ENCODE measurements at regions not wholly inside any gene's neighbourhood (a gene's known extent, or its start where the extent isn't known, plus 50 kb on each side); places are given as distances from the start of the nearest gene placed in this dataset.

DNA sequence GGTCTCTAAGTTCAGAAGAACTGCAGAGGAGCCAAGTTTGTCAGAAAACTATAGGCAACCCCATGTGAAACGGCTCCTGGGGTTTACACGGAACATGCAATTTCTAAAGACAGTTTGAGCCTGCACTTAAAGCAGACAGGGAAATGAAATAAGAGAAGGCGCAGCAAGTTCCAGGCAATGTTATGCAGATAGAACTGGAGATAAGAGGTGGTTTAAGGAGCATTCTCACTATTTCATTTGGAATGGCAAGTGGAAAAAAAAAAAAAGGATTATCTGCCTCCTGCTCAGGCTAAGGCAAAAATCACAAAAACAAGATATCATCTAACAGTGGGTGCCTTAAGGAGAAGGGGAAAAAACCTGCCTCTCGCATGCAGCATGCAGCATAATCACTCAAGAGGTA, 2252.4 kb downstream of the MAT2B start:
- DNase-seq: no peak
- no peak for TF ChIP-seq GATA1 (IDR thresholded peaks at IDR 0.05; ENCODE audit: low read depth, low read length)
- no peak for TF ChIP-seq POLR2A (IDR thresholded peaks at IDR 0.05; ENCODE audit: low read length)

DNA sequence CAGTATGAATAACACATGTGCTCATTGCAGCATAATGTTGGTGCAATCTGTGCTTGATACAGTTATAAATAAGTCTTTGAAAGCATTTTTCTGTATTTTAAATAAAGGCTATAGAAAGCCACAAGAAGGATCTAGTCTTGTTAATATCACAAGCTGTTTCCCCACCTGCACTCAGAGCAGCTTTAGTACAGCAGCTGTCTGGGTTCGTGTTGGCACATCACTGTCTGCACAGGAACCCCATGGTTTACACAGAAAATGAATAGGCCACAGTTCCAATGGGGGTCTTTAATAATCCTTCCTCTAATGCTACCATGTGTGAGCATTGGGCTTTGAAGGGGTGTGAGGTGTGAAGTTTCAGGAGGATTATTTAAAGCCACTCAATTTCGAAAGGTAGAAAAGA, 2269.7 kb downstream of the MAT2B start:
- no peak for TF ChIP-seq POLR2A (IDR thresholded peaks at IDR 0.05; ENCODE audit: low read length)
- no peak for TF ChIP-seq GATA1 (IDR thresholded peaks at IDR 0.05; ENCODE audit: low read depth, low read length)
- no peak for DNase-seq

DNA sequence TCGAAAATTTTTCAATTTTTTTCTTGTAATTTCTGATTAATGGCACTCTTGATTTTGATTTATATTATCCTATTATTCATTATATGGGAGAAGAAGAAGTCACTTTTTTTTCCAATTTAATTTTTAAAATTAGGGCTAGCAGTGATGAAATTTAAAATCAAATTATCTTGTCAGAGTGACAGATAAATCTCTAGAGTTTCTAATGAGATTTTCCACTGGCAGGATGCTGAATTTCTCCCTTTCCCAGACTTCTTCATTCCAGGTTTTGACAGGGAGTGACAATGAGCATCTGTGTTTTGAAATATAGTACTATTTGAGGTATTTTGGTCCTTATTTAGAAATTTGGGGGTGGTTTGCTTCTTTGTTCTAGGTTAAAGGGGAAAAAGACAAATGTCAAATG, 2274.1 kb downstream of the MAT2B start:
- no peak for TF ChIP-seq POLR2A (IDR thresholded peaks at IDR 0.05; ENCODE audit: low read length)
- no peak for TF ChIP-seq GATA1 (IDR thresholded peaks at IDR 0.05; ENCODE audit: low read depth, low read length)
- DNase-seq: no peak

DNA sequence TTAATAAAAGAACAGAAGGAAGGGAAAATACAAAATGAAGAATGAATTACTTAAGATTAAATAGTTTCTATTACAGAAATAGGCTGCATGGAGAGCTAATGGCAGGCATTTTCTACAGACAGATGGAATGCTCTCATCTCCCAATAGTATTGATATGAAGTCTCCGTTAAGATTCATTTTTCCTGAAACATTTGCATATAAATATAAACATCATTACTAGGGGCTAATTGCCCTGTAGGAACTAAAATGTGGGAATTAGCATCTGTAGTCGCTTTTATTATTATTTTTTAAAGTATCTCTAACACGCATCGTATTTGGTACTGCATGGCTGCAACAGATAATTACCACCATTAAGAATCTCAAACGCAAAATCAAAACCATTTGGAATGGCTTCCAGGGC, 2275.5 kb downstream of the MAT2B start:
- no peak for DNase-seq
- no peak for TF ChIP-seq POLR2A (IDR thresholded peaks at IDR 0.05; ENCODE audit: low read length)
- TF ChIP-seq GATA1 (IDR thresholded peaks at IDR 0.05; ENCODE audit: low read depth, low read length): no peak

DNA sequence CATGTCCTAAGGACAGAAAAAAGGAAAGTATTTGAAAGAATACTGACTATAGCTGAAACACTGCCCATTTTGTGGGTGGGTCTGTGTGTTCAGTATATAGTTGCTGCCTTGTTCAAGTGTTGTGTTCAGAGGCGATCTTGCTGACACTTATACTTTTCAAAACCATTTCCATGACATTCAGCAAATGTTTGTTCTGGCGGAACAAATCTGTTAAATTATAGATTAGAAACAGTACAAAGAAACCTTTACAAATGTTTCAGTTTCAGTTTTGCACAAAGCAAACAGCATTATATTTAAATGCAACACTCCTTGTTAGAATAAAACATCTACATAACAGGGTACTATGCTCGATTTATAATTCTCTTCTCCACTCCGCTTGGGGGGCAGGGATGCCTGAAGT, 2276.3 kb downstream of the MAT2B start:
- TF ChIP-seq POLR2A (IDR thresholded peaks at IDR 0.05; ENCODE audit: low read length) (no peak), GATA1 (IDR thresholded peaks at IDR 0.05; ENCODE audit: low read depth, low read length) (no peak)

DNA sequence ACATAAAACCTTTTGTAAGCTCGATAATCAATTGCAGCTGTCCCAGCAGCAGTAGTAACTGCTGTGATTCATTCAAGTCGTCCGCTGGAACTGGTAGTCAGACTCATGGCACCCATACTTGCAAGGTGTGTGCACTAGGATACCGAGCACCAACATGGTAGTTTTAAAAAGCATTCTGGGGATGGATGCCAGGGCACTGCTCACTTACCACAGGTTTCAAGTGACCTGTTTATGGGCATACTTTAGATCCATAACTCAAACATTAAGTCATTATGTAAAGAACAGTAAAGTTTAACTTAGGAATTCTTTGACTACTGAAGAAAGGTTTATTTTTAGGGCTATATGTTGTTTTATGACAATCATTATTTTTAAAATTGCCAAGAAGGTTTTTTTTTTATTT, 2277.6 kb downstream of the MAT2B start:
- TF ChIP-seq GATA1 (IDR thresholded peaks at IDR 0.05; ENCODE audit: low read depth, low read length) (no peak), POLR2A (IDR thresholded peaks at IDR 0.05; ENCODE audit: low read length) (no peak)
- no peak for DNase-seq

More for the DNA sequence above, 2276.3 kb downstream of the MAT2B start:
- no peak for DNase-seq

DNA sequence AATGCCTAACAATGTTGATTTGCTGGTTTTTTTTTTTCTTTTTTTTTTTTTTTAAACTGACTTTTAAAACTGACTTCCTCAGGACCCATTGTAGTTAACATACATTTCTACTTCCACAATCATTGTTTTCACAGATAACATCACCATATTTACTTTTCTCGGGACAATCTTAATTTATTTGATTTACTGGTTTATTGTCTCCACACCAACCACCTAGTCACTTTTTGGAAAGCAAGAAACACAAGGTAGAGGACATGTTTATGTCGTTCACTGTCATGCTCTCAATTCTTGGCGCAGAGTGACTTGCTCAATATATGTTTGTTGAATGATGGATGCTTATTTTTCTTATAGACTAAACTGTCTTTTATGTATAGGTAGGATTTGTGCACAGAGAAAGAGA, 2280.7 kb downstream of the MAT2B start:
- no peak for DNase-seq
- no peak for TF ChIP-seq GATA1 (IDR thresholded peaks at IDR 0.05; ENCODE audit: low read depth, low read length)
- no peak for TF ChIP-seq POLR2A (IDR thresholded peaks at IDR 0.05; ENCODE audit: low read length)

DNA sequence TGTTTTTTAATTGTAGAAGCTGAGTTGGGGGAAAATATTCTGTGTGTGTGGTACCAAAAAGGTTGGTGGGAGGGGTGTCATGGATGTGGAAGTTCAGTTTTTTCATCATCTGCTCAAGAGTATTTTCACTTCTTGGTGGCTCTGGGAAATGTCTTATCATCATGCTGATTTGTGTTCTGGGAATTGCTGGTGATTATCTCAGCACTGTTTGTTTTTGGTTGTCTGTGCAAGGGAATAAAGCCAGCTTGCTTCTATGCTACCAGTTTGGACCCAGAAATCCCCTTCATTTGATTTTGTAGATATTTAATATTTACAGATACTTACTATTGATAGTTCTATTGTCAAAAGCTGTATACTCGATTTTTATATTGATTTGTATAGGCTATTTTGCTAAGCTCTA, 2289.7 kb downstream of the MAT2B start:
- TF ChIP-seq GATA1 (IDR thresholded peaks at IDR 0.05; ENCODE audit: low read depth, low read length): no peak
- TF ChIP-seq POLR2A (IDR thresholded peaks at IDR 0.05; ENCODE audit: low read length): no peak
- no peak for DNase-seq

DNA sequence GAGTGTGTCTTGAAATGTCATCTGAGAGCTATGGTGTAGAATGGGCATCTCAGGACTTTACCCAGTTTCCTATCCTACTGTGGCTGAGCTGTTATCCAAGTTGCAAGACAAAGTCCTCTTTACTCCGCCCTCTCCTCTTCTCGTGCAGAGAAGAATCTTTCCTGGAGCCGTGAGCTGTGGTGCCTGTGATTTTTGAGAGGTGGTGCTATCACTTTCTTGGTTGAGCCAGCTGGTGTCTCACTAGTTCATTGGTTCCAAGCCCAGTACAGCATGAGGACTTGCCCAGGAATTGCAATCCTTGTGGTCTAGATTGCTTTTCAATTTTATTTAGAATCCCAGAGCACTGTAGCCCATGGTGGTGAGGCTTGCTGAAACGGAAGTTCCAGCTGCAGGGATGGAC, 2300.3 kb downstream of the MAT2B start:
- DNase-seq: no peak
- no peak for TF ChIP-seq GATA1 (IDR thresholded peaks at IDR 0.05; ENCODE audit: low read depth, low read length)
- TF ChIP-seq POLR2A (IDR thresholded peaks at IDR 0.05; ENCODE audit: low read length): no peak

DNA sequence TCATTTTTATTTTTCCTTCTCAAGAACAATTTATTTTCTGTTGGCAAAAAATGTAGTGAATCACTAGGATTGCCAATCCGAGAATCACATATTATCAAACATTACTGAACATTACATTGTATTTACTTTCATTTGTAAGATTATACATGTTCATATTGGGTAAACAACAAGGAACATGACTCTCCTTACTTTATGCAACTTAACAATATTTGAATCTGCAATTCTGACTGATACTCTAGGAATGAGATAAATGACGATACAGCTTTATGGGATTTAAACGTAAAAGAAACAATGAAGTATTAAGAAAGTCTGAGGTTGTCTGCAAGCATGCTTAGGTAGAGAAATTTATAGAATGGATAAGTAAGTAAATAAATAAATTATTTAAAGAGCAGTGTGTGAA, 2302.9 kb downstream of the MAT2B start:
- DNase-seq: no peak
- TF ChIP-seq POLR2A (IDR thresholded peaks at IDR 0.05; ENCODE audit: low read length): no peak
- no peak for TF ChIP-seq GATA1 (IDR thresholded peaks at IDR 0.05; ENCODE audit: low read depth, low read length)

DNA sequence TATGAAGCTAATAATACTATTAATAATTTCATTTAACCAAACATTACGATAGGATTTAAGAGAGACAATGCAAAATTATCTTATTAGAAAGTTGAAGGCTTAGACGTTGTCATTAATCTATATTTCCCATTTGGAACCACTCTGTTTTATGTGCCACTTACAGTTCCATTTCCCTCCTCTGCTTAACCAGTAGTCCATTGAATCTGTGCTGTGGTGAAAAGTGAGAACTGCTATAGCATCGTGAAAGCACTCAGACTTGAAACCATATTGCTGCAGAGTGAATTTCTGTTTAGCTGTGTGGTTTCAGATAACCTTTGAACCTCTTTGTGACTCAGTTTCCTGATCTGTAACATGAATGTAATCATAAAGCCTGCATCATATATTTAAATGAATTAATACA, 2304.5 kb downstream of the MAT2B start:
- no peak for DNase-seq
- TF ChIP-seq POLR2A (IDR thresholded peaks at IDR 0.05; ENCODE audit: low read length): no peak
- no peak for TF ChIP-seq GATA1 (IDR thresholded peaks at IDR 0.05; ENCODE audit: low read depth, low read length)

DNA sequence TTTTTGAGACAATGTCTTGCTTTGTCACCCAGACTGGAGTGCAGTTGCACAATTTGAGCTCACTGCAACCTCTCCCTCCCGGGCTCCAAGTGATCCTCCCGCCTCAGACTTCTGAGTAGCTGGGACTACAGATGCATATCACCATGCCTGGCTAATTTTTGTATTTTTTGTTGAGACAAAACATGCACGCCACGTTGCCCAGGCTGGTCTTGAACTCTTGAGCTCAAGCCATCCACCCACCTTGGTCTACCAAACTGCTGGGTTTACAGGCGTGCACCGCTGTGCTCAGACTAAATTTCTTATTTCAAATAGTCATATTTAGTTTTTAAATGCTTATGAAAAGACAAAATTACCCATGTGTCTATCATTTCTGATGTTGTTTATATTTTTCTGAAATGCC, 2324.1 kb downstream of the MAT2B start:
- TF ChIP-seq GATA1 (IDR thresholded peaks at IDR 0.05; ENCODE audit: low read depth, low read length): no peak
- no peak for TF ChIP-seq POLR2A (IDR thresholded peaks at IDR 0.05; ENCODE audit: low read length)
- DNase-seq: no peak

DNA sequence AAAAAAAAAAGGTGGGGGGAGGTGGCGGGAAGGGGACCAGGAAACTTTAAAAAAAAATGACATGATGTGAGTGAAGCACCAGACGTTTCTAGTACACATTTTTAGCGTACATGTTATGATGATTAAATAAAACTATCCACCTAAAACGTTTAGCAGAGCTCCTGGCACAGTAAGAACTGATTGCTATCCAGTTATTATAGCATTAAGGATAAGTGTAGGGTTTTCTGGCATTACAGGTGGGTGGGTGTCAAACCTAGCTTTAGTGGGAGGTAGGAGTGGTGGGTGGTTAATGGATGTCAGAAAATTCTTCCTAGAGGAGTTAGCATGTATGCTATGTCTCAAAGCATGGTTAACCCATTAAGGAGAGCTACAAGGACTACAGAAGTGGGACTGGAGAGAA, 2329.5 kb downstream of the MAT2B start:
- no peak for DNase-seq
- TF ChIP-seq GATA1 (IDR thresholded peaks at IDR 0.05; ENCODE audit: low read depth, low read length) (no peak), POLR2A (IDR thresholded peaks at IDR 0.05; ENCODE audit: low read length) (no peak)

DNA sequence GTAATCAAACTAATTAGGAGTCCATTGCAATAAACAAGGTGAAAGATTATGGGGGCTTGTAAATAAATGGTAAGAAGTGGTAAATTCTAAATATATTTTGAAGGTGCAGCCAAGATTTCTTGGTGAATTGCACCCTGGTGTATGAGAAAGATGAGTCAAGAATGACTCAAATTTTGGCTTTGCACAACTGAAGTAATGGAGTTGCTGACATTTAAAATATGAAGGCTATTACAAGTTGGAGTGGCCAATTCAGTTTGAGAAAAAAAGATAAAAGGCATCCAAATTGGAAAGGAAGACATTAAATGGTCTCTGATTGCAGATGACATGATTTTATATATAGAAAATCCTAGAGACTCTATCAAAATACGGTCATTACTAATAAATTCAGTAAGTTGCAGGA, 2330.6 kb downstream of the MAT2B start:
- DNase-seq: no peak
- TF ChIP-seq POLR2A (IDR thresholded peaks at IDR 0.05; ENCODE audit: low read length): no peak
- TF ChIP-seq GATA1 (IDR thresholded peaks at IDR 0.05; ENCODE audit: low read depth, low read length): no peak

DNA sequence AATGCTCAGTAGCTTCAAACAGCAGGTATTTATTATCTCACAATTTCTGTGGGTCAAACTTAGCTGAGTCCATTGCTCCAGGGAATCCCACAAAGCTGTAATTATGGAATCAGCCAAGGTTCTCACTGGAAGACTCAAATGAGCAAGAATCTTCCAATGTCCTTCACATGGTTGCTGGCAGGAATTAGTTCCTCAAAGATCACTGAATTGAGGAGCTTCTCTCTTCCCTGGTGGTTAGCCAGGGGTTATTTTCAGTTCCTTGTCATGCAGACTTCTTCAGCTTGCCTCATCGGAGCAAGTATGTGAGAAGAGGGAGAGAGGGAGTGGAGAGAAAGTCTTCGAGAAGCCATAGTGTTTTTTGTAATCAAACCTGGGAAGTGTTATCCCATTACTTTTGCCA, 2331.9 kb downstream of the MAT2B start:
- DNase-seq: no peak
- TF ChIP-seq GATA1 (IDR thresholded peaks at IDR 0.05; ENCODE audit: low read depth, low read length): no peak
- no peak for TF ChIP-seq POLR2A (IDR thresholded peaks at IDR 0.05; ENCODE audit: low read length)

DNA sequence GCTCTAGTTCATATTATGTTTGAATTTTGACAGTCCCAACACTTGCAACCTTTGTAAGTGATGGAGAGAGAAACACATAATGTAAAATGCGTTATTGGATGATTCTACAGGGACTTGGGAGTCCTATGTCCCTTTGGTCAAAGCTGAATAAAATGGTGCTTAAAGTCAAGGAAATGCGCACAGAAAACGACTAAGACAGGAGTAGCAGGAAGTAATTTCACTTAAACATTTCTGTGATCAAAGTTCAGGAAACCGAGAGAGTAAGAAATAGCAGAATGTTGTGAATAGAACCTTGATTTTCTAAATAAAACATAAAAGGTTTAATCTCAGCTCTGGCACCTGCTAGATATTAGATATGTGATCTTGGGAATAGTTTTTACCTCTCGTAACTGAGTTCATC, 2339.2 kb downstream of the MAT2B start:
- TF ChIP-seq GATA1 (IDR thresholded peaks at IDR 0.05; ENCODE audit: low read depth, low read length): no peak
- TF ChIP-seq POLR2A (IDR thresholded peaks at IDR 0.05; ENCODE audit: low read length): no peak
- DNase-seq: no peak
